ENCODE measurements at regions not wholly inside any gene's neighbourhood (a gene's known extent, or its start where the extent isn't known, plus 50 kb on each side); places are given as distances from the start of the nearest gene placed in this dataset.

DNA sequence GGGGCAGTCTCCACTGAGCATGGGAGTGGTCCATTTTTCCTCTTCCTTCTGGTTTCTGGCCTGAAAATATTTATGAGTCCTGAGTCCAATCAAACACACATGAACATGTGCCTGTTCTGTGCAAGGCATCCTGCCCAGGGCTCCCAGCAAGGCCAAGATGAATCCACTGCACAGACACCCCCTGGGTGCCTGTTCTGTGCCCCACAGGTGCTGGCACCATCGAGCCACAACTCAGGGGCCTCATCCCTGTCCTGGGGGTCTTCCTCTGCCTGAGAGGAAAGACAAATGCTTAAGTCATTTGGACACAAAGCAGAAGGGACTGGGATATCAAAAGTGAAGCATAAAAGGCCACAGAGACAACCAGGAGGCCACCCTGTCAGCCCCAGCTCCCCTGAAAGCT lies 87.4 kb upstream of the IQSEC1 start:
- TF ChIP-seq POLR2A (IDR thresholded peaks at IDR 0.05; ENCODE audit: extremely low read depth, insufficient read length) = no peak
- TF ChIP-seq, protein P1, sequence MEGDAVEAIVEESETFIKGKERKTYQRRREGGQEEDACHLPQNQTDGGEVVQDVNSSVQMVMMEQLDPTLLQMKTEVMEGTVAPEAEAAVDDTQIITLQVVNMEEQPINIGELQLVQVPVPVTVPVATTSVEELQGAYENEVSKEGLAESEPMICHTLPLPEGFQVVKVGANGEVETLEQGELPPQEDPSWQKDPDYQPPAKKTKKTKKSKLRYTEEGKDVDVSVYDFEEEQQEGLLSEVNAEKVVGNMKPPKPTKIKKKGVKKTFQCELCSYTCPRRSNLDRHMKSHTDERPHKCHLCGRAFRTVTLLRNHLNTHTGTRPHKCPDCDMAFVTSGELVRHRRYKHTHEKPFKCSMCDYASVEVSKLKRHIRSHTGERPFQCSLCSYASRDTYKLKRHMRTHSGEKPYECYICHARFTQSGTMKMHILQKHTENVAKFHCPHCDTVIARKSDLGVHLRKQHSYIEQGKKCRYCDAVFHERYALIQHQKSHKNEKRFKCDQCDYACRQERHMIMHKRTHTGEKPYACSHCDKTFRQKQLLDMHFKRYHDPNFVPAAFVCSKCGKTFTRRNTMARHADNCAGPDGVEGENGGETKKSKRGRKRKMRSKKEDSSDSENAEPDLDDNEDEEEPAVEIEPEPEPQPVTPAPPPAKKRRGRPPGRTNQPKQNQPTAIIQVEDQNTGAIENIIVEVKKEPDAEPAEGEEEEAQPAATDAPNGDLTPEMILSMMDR (IDR thresholded peaks at IDR 0.05; ENCODE audit: low read depth, low read length) = no peak
- no peak for TF ChIP-seq MYC (IDR thresholded peaks at IDR 0.05; ENCODE audit: low read depth, low read length)

Data from NB4 (cell line).